DMS 273 treated with DMSO at 0.1 percent for 48 hours (cell line): ENCODE measurements at regions not wholly inside any gene's neighbourhood (a gene's known extent, or its start where the extent isn't known, plus 50 kb on each side); places are given as distances from the start of the nearest gene placed in this dataset.

ENCODE experiments used
- DNase-seq: peaks from one replicate; lab custom pipeline; 2025; lab: John Stamatoyannopoulos, UW

DNA sequence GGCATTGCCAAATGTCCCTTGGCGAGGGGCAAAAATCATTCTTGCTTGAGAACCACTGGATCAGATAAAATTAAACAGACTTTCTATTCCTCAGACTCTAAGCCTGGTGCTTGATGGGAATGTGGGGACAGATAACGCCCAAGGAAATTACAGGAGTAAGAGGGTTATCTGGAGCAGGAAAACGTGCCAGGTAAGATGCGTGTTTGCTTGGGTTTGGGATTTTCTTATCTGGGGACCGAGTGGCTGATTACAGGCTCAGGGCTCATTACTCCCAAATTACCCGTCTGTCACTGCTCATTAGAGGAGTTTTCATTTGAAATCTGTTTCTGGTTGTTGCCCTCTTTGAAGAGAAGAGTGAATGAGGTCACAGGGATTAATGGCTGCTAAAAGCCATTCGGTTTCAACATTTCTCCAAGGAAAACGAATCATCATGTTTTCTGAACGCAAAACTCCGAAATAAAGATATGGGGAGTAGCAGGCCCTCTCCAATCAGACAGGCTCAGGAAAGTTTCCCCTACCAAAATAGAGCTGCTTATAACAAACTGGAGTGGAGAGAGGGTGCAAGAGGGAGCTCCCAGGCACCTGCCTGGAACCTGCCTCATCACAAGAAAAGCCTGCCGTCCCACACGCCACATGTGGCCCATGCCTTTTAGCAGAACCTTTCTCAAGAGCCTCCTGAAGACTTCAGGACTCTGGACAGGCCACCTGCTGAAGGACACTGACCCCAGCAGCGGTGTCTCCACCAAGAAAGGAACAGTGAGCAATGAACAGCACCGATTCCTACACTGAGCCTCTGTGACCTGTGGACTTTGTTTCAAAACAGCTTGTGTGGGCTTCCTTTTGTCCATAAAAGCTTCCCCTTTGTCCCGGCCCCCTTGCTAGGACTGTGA lies 136.4 kb downstream of the ICE1 start:
- DNase-seq, result no peak

DNA sequence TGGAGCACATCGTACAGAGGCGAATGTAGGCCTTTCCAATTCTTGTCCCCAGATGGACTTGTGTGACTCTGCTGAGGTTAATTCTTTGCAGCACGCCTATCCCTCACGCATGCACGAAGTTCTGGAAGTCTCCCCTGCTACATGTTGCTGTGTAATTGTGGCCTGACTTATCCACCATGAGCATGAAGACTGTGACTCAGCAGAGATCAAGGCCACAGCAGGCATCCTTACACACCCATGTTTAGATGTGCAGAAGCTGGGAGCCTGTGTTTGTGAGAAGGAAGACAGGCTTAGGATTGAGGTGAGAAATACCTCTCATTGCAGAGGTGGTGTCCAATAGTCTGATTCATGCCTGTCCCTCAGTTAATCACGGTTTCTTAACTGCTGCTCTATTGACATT lies 135.6 kb downstream of the ICE1 start:
- no peak for DNase-seq

DNA sequence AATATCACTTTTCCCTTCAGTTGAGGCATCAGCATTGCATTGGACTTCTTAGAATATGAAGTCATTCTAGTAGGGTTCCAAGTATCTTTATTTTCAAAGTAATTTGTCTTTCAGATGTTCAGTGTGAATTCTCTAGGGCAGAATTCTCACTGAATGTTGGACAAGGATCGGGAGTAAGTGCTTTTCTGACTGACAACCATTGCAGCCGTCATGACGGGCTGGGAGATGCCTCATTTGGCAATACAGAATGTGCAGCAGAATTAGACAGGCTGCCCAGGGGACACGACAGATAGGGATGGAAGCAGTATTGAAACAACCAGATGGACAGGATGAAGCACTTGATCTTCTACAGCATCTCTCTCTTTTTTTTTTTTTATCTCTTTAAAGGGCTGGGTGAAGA lies 129.0 kb downstream of the ICE1 start:
- DNase-seq, result no peak

DNA sequence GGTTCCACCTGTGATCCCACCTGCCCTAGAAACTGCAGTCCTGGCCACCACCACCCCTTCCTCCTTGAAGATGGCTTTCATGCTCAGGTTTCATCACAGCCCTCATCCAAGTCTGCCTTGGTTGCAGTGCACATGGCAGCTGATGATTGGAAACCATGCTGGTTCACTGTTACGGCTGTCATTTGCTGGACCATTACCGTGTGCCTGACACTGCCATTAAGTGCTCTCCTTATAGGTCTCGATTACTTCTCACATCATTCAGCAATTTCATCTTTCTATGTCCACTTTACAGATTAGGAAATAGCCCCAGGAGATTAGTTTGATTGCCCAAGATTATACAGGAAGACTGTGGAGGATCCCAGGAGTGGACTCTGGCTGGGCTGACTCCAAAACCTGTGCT lies 123.9 kb downstream of the ICE1 start:
- DNase-seq, result no peak

DNA sequence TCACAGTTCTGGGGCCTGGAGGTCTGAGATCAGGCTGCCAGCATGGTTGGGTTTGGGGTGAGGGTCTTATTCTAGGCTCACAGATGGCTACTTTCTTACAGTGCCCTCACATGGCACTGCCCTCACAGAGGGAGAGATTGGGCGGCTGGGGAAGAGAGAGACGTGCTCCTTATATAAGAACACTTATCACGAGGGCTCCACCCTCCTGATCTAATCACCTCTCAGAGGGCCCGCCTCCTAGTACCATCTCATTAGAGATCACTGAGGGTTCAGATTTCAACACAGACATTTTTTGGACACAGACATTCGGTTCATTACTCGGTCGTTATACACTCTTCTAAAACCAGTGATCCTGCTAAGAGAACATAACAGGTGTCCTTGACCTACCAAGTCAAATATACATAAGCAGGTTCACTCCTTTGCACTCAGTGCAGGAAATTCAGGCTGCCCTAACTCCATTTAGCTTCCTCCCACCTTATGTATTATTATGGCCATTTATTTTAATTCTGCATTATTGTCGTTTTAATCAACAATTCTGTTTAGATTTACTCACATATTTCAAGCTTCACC lies 121.7 kb downstream of the ICE1 start:
- DNase-seq, result no peak

DNA sequence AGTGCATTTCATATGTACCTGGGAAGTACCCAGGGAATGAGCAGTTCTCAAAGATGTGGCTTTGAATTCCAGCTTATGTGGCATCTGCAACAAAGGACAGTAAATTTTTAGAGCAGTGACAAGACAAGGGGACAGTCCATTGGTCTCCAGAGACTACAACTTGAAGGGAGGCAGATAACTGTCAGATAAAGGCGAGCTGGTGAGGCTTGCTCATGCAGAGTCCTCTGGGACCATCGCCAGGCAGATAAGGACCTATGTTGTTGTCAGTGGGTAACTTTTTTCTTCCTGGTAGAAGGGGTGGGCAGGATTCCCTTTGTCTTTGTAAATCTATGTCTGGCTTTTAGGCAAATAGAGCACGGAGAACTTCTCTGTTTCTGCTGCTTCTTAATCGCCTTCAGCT lies 120.2 kb downstream of the ICE1 start:
- no peak for DNase-seq

DNA sequence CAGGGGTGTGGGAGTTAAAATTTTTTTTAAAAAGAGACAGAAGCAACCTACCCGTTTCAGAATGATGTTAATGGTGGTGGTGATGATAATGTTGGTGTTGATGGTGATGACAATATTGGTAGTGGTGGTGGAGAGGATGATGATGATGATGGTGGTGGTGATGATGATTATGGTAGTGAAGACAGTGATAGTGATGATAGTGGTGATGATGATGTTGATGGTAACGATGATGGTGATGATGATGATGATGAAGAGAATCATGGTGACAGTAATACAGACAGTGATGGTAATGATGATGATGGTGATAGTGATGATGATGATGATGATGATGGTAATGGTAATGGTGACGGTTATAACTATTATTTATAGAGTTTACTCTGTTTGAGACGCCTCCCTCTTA lies 117.6 kb downstream of the ICE1 start:
- DNase-seq, result no peak
